Endothelial cell of umbilical vein (primary cell): ENCODE measurements at regions not wholly inside any gene's neighbourhood (a gene's known extent, or its start where the extent isn't known, plus 50 kb on each side); places are given as distances from the start of the nearest gene placed in this dataset.

Source experiments
- BruUV-seq: library from RNA; stranded (reverse); fragments of 400-500 nt; replicated peaks from 2 replicates; lab custom pipeline; 2021; lab: Mats Ljungman, UMichigan
- CTCF ChIA-PET: fragments of 300-600, 350-600 bp; sonication (Branson Sonifier 250); formaldehyde crosslinking; loops from one replicate; lab custom pipeline; 2021; ENCODE audit warnings: antibody characterized with exemption, inconsistent platforms; lab: Charles Lee
- POLR2A ChIA-PET: fragments of 300-600, 350-600 bp; sonication (Branson Sonifier 250); formaldehyde crosslinking; loops from one replicate; lab custom pipeline; 2021; ENCODE audit warnings: antibody characterized with exemption, inconsistent platforms; lab: Charles Lee
- DNase-seq: peaks from one replicate; pipeline ENCODE4 v3.0.0-alpha.2; 2011; ENCODE audit warnings: low read depth, low spot score
- FAIRE-seq: peaks from 2 replicates; lab custom pipeline; 2011; peaks lifted over from hg19 to GRCh38; lab: Jason Lieb, UNC
- H2AFZ ChIP-seq: 2 replicates; pipeline ENCODE4 v1.6.0; 2012; ENCODE audit warnings: low read depth, low read length, control low read depth, inconsistent platforms
- H3K27ac ChIP-seq: 2 replicates; pipeline ENCODE4 v1.5.1; 2011; ENCODE audit warnings: low read depth, mild to moderate bottlenecking, control low read depth, low read length, moderate library complexity; ENCODE audit not compliant: insufficient read depth
- H3K27me3 ChIP-seq, 2 experiments: 2 replicates each; pipeline versions ENCODE4 v1.6.0 to v1.6.1; 2011; ENCODE audit warnings: low read length in 2 of 2, mixed read lengths in 1 of 2; ENCODE audit not compliant: control insufficient read depth in 2 of 2, insufficient read depth in 2 of 2
- H3K36me3 ChIP-seq, 2 experiments: 2 replicates in 1 of 2; 3 replicates in 1 of 2; pipeline ENCODE4 v1.5.1; 2011; ENCODE audit warnings: low read length in 2 of 2, mild to moderate bottlenecking in 1 of 2, moderate library complexity in 1 of 2; ENCODE audit not compliant: control insufficient read depth in 2 of 2, insufficient read depth in 2 of 2; ENCODE audit errors: extremely low read depth in 1 of 2
- H3K4me1 ChIP-seq: 3 replicates; pipeline ENCODE4 v1.5.1; 2011; ENCODE audit warnings: mild to moderate bottlenecking, low read length; ENCODE audit not compliant: control insufficient read depth, insufficient read depth; ENCODE audit errors: extremely low read depth
- H3K4me2 ChIP-seq: 2 replicates; pipeline ENCODE4 v1.6.1; 2011; ENCODE audit warnings: low read length, control low read depth, mixed read lengths; ENCODE audit not compliant: insufficient read depth
- H3K4me3 ChIP-seq, 3 experiments: fragments of 200-600 bp in 1 of 3; sonication (generic), shearing (Covaris generic) in 1 of 3; replicated peaks in 1 of 3; 2 replicates each; pipeline ENCODE4 v1.5.1; 2011 to 2016; ENCODE audit warnings: control low read depth in 3 of 3, low read length in 3 of 3, mild to moderate bottlenecking in 2 of 3, inconsistent platforms in 1 of 3, low read depth in 1 of 3, moderate library complexity in 1 of 3; ENCODE audit not compliant: insufficient read depth in 1 of 3
- H3K79me2 ChIP-seq: 2 replicates; pipeline ENCODE4 v1.6.0; 2012; ENCODE audit warnings: low read length, inconsistent platforms; ENCODE audit not compliant: control insufficient read depth, insufficient read depth
- H3K9ac ChIP-seq: replicated peaks from 2 replicates; pipeline ENCODE3; 2011; ENCODE audit warnings: low read length, control low read depth; ENCODE audit not compliant: insufficient read depth; ENCODE audit errors: extremely low read depth
- H3K9me1 ChIP-seq: replicated peaks from 3 replicates; pipeline ENCODE4 v1.6.0; 2011; ENCODE audit warnings: mild to moderate bottlenecking, low read length; ENCODE audit not compliant: control insufficient read depth, insufficient read depth; ENCODE audit errors: extremely low read depth
- H3K9me3 ChIP-seq: replicated peaks from 2 replicates; pipeline ENCODE4 v1.5.1; 2012; ENCODE audit warnings: low read length, inconsistent platforms; ENCODE audit not compliant: control insufficient read depth, insufficient read depth
- H4K20me1 ChIP-seq: replicated peaks from 2 replicates; pipeline ENCODE3; 2011; ENCODE audit warnings: mild to moderate bottlenecking, low read length; ENCODE audit not compliant: control insufficient read depth, insufficient read depth; ENCODE audit errors: extremely low read depth
- CTCF ChIP-seq, 2 donors: IDR thresholded peaks; 1 replicate in 1 of 2; 2 replicates in 1 of 2; pipeline ENCODE4 v1.5.1; 2011; ENCODE audit warnings: low read length in 2 of 2, mild to moderate bottlenecking in 2 of 2, moderate library complexity in 2 of 2, control low read depth in 1 of 2, inconsistent platforms in 1 of 2, low read depth in 1 of 2; ENCODE audit not compliant: insufficient read depth in 1 of 2; ENCODE audit errors: extremely low read depth in 1 of 2
- EZH2 ChIP-seq: IDR thresholded peaks from 2 replicates; pipeline ENCODE4 v1.6.1; 2012; ENCODE audit warnings: borderline replicate concordance, low read depth, mild to moderate bottlenecking, moderate library complexity, low read length, inconsistent platforms; ENCODE audit not compliant: severe bottlenecking
- FOS ChIP-seq: IDR thresholded peaks from 2 replicates; pipeline ENCODE4 v1.6.1; 2011; ENCODE audit warnings: mild to moderate bottlenecking, low read length, moderate library complexity, borderline replicate concordance; ENCODE audit not compliant: insufficient read depth
- GATA2 ChIP-seq: IDR thresholded peaks from 2 replicates; pipeline ENCODE4 v1.7.0; 2011; ENCODE audit warnings: low read depth, mild to moderate bottlenecking, moderate library complexity, mixed read lengths, low read length; ENCODE audit not compliant: insufficient read length, insufficient read depth
- JUN ChIP-seq: IDR thresholded peaks from 2 replicates; pipeline ENCODE4 v1.6.1; 2011; ENCODE audit warnings: borderline replicate concordance, low read depth; ENCODE audit not compliant: insufficient read length, insufficient read depth
- MAX ChIP-seq: IDR thresholded peaks from 2 replicates; pipeline ENCODE4 v1.6.1; 2011; ENCODE audit not compliant: insufficient read depth, insufficient read length
- MYC ChIP-seq: IDR thresholded peaks from one replicate; pipeline ENCODE4 v1.6.1; 2011; ENCODE audit warnings: mild to moderate bottlenecking, low read depth, low read length
- POLR2A ChIP-seq: IDR thresholded peaks from 2 replicates; pipeline ENCODE4 v1.6.1; 2012; ENCODE audit warnings: low read depth, mild to moderate bottlenecking, control low read depth, low read length
- POLR2AphosphoS5 ChIP-seq: IDR thresholded peaks from 2 replicates; pipeline ENCODE4 v1.6.1; 2012; ENCODE audit warnings: low read depth, mild to moderate bottlenecking, control low read depth, low read length, moderate library complexity; ENCODE audit not compliant: insufficient read depth
- dilution Hi-C: fragments of 300-500 bp; cut with MboI; formaldehyde crosslinking; loops from one replicate; pipeline ENCODE4 v1.15.0; 2019; ENCODE audit warnings: low sequenced_read_pairs; ENCODE audit not compliant: extremely low pct_ligation_motif_present
- intact Hi-C: fragments of 100-400 bp; cut with micrococcal nuclease; formaldehyde crosslinking; loops from one replicate; pipeline ENCODE4 v1.10.0; 2022

GRCh38 chr1:68372487-68372886, 77.3 kb downstream of the RPE65 start:
- dilution Hi-C loops (no loop called here), intact Hi-C loops (no loop called here)
- DNase-seq, result no peak
- H3K9me1 ChIP-seq, result no peaks in the 10 kb centered on the region
- H3K4me3 ChIP-seq, result no peak overlapping the region
- ChIA-PET POLR2A (no interaction called here), CTCF (no interaction called here)
- no peaks in the 10 kb centered on the region for H3K9me3 ChIP-seq
- no peak for TF ChIP-seq CTCF (IDR thresholded peaks at IDR 0.05; ENCODE audit: extremely low read depth in 1 of 2, insufficient read depth in 1 of 2, low read depth in 1 of 2, low read length in 2 of 2)
- TF ChIP-seq POLR2A, result no peak
- no peak for TF ChIP-seq MYC
- no peak for TF ChIP-seq JUN
- no peak for TF ChIP-seq GATA2
- TF ChIP-seq POLR2AphosphoS5, result no peak
- no peak for TF ChIP-seq FOS
- no peak for TF ChIP-seq EZH2
- no peak for TF ChIP-seq MAX
- no TSS peak for BruUV-seq
- no peak overlapping the region for H3K9ac ChIP-seq
- no peaks in the 10 kb centered on the region for H3K27me3 ChIP-seq
- H3K4me2 ChIP-seq, result no peak overlapping the region
- no peaks in the 10 kb centered on the region for H3K4me1 ChIP-seq
- no peak overlapping the region for H2AFZ ChIP-seq
- H3K27ac ChIP-seq, result no peak overlapping the region
- no peaks in the 10 kb centered on the region for H3K36me3 ChIP-seq
- H4K20me1 ChIP-seq, result no peaks in the 10 kb centered on the region
- no peak for FAIRE-seq
- H3K79me2 ChIP-seq, result no peaks in the 10 kb centered on the region
